ENCODE measurements at regions not wholly inside any gene's neighbourhood (a gene's known extent, or its start where the extent isn't known, plus 50 kb on each side); places are given as distances from the start of the nearest gene placed in this dataset.

GRCh38 chr5:68682400-68683160, 411.2 kb upstream of the SLC30A5 start:
- ChIA-PET POLR2A (no interaction called here), CTCF (no interaction called here)
- ATAC-seq (ENCODE audit: low read depth), result no peak
- Histone ChIP-seq H3K9me3 (ENCODE audit: control extremely low read depth in 1 of 3, control insufficient read depth in 2 of 3, insufficient read depth in 1 of 3, low read length in 2 of 3) (peaks cover 0 to 3% (median 0%) of the 10 kb centered on the region in 3 donors), H3K4me2 (replicated peaks; ENCODE audit: low read depth, low read length, poor library complexity, severe bottlenecking) (no peak overlapping the region), H3K79me2 (ENCODE audit: control insufficient read depth, insufficient read depth, low read length) (no peaks in the 10 kb centered on the region), H2AFZ (ENCODE audit: insufficient read depth, low read depth, low read length, poor library complexity, severe bottlenecking) (no peak overlapping the region), H3K9ac (ENCODE audit: low read length) (no peak overlapping the region), H3K4me3 (ENCODE audit: control extremely low read depth in 1 of 5, extremely low read depth in 1 of 5, insufficient read depth in 1 of 5, low read depth in 2 of 5, low read length in 4 of 5) (no peak overlapping the region), H4K20me1 (ENCODE audit: control insufficient read depth, insufficient read depth, low read length, poor library complexity, severe bottlenecking) (no peaks in the 10 kb centered on the region), H3K36me3 (replicated peaks in 1 of 2; ENCODE audit: control extremely low read depth in 1 of 2, control insufficient read depth in 1 of 2, extremely low read depth in 1 of 2, insufficient read depth in 2 of 2, low read length in 1 of 2) (no peaks in the 10 kb centered on the region), H3K27me3 (replicated peaks in 1 of 4; ENCODE audit: control extremely low read depth in 1 of 4, control insufficient read depth in 3 of 4, insufficient read depth in 4 of 4, low read length in 3 of 4) (peaks cover 0 to 4% (median 0%) of the 10 kb centered on the region in 4 experiments), H3K27ac (ENCODE audit: low read length in 2 of 2) (no peak overlapping the region), H3K4me1 (ENCODE audit: control insufficient read depth in 2 of 2, insufficient read depth in 2 of 2, low read length in 2 of 2) (peaks cover 21 to 22% of the 10 kb centered on the region in 2 donors)
- peaks cover 2% of the 10 kb centered on the region for H3K9me3 Mint-ChIP-seq (ENCODE audit: insufficient read depth)
- TF ChIP-seq EZH2 (IDR thresholded peaks at IDR 0.05; ENCODE audit: borderline replicate concordance, insufficient read depth, low read depth, low read length, poor library complexity, severe bottlenecking) (no peak), CTCF (IDR thresholded peaks at IDR 0.05) (no peak)
- no peak overlapping the region for H3K27ac Mint-ChIP-seq
- H3K4me1 Mint-ChIP-seq, result peaks cover 24% of the 10 kb centered on the region
- intact Hi-C loops (cut with micrococcal nuclease), result no loop called here
- H3K4me3 Mint-ChIP-seq, result no peak overlapping the region
- DNase-seq, result no peak
- 94% methylated on average over 5 of the region's 6 CpGs for WGBS (ENCODE audit: insufficient coverage)
- H3K27me3 Mint-ChIP-seq, result peaks cover 9% of the 10 kb centered on the region

- H3K4me2 ChIP-seq (replicated peaks; ENCODE audit: low read depth, low read length, poor library complexity, severe bottlenecking), result no peak overlapping the region
- no peak overlapping the region for H2AFZ ChIP-seq (ENCODE audit: insufficient read depth, low read depth, low read length, poor library complexity, severe bottlenecking)
- intact Hi-C loops (cut with micrococcal nuclease), result no loop called here
- no peak overlapping the region for H3K4me3 Mint-ChIP-seq
- TF ChIP-seq EZH2 (IDR thresholded peaks at IDR 0.05; ENCODE audit: borderline replicate concordance, insufficient read depth, low read depth, low read length, poor library complexity, severe bottlenecking) (no peak), CTCF (IDR thresholded peaks at IDR 0.05) (no peak)
- CTCF ChIA-PET, result no interaction called here
- ATAC-seq (ENCODE audit: low read depth) (no peak), DNase-seq (no peak)
- peaks cover 19% of the 10 kb centered on the region for H3K4me1 Mint-ChIP-seq
- H3K36me3 ChIP-seq (replicated peaks in 1 of 2; ENCODE audit: control extremely low read depth in 1 of 2, control insufficient read depth in 1 of 2, extremely low read depth in 1 of 2, insufficient read depth in 2 of 2, low read length in 1 of 2), result no peaks in the 10 kb centered on the region
- H3K4me3 ChIP-seq (ENCODE audit: control extremely low read depth in 1 of 5, extremely low read depth in 1 of 5, insufficient read depth in 1 of 5, low read depth in 2 of 5, low read length in 4 of 5), result no peak overlapping the region
- WGBS (ENCODE audit: insufficient coverage), result 81% methylated on average over 4 of the region's 5 CpGs
- peaks cover 2% of the 10 kb centered on the region for H3K9me3 Mint-ChIP-seq (ENCODE audit: insufficient read depth)
- H3K4me1 ChIP-seq (ENCODE audit: control insufficient read depth in 2 of 2, insufficient read depth in 2 of 2, low read length in 2 of 2), result peaks cover 19% of the 10 kb centered on the region in 2 donors
- peaks cover 0 to 3% (median 0%) of the 10 kb centered on the region in 3 donors for H3K9me3 ChIP-seq (ENCODE audit: control extremely low read depth in 1 of 3, control insufficient read depth in 2 of 3, insufficient read depth in 1 of 3, low read length in 2 of 3)
- peaks cover 9% of the 10 kb centered on the region for H3K27me3 Mint-ChIP-seq
- H4K20me1 ChIP-seq (ENCODE audit: control insufficient read depth, insufficient read depth, low read length, poor library complexity, severe bottlenecking), result no peaks in the 10 kb centered on the region
- POLR2A ChIA-PET, result no interaction called here
- H3K9ac ChIP-seq (ENCODE audit: low read length), result no peak overlapping the region
- H3K79me2 ChIP-seq (ENCODE audit: control insufficient read depth, insufficient read depth, low read length), result no peaks in the 10 kb centered on the region
- no peak overlapping the region for H3K27ac ChIP-seq (ENCODE audit: low read length in 2 of 2)
- H3K27ac Mint-ChIP-seq, result no peak overlapping the region
- peaks cover 0 to 4% (median 0%) of the 10 kb centered on the region in 4 experiments for H3K27me3 ChIP-seq (replicated peaks in 1 of 4; ENCODE audit: control extremely low read depth in 1 of 4, control insufficient read depth in 3 of 4, insufficient read depth in 4 of 4, low read length in 3 of 4)
These were observed 410.2 kb upstream of the SLC30A5 start for GRCh38 chr5:68683632-68684036.
